Retinal pigment epithelial cell (primary cell): ENCODE measurements at regions not wholly inside any gene's neighbourhood (a gene's known extent, or its start where the extent isn't known, plus 50 kb on each side); places are given as distances from the start of the nearest gene placed in this dataset.

ENCODE experiments used
- DNase-seq: peaks from one replicate; pipeline ENCODE4 v3.0.0-alpha.2; 2010; ENCODE audit warnings: low read depth
- H3K4me3 ChIP-seq: 2 replicates; pipeline ENCODE4 v1.5.1; 2011; ENCODE audit warnings: mild to moderate bottlenecking, low read length, control low read depth, moderate library complexity
- TF ChIP-seq, protein P1 (sequence below): conservative IDR thresholded peaks from 2 replicates; pipeline ENCODE4 v1.5.1; 2011; ENCODE audit warnings: low read depth, low read length, control low read depth, inconsistent platforms

DNA sequence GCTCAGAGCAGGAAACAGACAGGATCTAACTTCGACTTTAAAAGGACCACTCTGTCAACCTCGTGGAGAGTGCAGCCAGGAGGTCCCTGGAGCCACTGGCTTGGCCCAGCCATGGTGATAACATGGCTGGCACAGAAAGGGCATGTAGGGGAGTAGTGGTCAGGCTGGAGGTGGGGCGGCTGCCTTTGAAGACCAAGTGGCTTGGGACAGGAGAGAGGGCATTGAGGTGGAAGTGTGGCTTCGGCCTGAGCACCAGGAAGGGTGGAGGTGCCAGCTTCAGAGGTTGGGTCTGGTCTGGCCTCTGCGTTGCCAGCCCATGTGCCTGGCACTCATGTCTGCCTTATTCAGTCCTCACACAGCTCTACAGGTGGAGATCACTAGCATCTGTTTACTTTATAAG lies 270.0 kb downstream of the NSG2 start:
- H3K4me3 ChIP-seq = no peak overlapping the region
- TF ChIP-seq, protein P1, sequence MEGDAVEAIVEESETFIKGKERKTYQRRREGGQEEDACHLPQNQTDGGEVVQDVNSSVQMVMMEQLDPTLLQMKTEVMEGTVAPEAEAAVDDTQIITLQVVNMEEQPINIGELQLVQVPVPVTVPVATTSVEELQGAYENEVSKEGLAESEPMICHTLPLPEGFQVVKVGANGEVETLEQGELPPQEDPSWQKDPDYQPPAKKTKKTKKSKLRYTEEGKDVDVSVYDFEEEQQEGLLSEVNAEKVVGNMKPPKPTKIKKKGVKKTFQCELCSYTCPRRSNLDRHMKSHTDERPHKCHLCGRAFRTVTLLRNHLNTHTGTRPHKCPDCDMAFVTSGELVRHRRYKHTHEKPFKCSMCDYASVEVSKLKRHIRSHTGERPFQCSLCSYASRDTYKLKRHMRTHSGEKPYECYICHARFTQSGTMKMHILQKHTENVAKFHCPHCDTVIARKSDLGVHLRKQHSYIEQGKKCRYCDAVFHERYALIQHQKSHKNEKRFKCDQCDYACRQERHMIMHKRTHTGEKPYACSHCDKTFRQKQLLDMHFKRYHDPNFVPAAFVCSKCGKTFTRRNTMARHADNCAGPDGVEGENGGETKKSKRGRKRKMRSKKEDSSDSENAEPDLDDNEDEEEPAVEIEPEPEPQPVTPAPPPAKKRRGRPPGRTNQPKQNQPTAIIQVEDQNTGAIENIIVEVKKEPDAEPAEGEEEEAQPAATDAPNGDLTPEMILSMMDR = no peak
- DNase-seq = no peak

DNA sequence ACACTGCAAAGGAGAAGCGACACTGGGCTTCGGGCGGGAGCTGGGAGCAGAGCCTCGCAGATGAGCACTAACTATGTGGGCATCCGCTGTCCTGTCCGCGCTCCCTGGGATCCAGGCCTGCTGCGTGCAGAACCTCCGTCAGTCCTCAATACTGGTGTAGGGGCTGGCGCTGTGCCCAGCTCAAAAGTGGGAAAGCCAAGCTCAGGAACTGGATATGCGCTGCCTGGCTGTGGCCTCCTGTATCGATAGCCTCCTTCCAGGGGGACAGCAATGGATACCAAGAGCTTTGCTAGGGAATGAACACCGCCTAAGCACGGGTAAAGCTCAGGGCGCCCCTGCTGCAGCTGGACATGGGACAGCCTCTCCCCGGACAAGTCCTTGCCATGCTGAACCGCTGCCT lies 270.4 kb downstream of the NSG2 start:
- no peak for DNase-seq
- TF ChIP-seq, protein P1 = no peak

DNA sequence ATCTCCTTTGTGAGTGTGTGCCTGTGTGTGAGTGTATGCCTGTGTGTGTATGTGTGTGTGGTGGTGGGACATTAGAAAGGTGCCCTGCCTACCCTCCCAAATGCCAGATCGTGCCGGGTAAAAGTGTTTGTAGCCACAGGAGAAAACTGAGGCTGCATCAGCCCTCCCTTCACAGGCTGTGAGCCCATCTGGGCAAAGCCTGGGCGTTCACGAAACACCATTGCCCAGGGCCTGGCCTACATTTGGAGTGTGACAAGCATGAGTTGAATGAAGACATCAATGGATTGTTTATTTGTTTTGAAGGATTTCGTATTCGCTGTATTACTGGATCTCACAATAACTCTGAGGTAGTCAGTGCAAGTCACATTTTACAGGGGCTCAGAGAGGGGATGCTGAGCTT lies 270.8 kb downstream of the NSG2 start:
- H3K4me3 ChIP-seq = no peak overlapping the region
- TF ChIP-seq, protein P1 = no peak
- DNase-seq = no peak

More for the DNA sequence above, 270.4 kb downstream of the NSG2 start:
- H3K4me3 ChIP-seq = no peak overlapping the region

DNA sequence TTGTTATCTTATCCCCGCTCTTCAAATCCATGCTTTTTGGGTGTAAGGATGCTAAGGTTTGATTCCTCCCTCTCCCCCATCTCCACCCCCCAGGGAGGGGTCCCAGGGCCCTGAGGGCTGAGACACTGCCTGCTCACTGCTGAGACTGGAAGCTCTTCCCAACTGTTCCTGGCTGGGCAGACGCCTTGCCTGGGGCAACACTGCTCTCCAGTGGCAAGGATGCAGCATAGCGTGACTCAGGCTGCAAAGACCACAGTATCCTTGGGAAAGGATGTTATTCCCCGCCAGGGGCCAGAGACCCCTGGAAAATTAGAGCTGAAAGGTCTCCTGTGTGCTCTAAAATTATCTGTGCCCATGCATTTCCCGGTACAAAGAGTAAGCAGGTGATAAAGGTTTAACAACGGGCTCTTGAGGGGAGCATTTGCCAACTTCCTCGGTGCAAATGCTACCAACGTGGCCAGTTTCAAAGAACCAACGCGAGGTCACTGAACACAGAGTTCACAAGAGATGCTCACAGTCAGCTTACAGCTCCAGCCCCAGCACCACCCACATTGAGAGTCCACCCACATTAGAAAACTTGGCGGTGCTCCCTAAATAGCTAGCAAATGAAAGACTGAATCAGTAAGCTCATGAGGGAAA lies 271.9 kb downstream of the NSG2 start:
- TF ChIP-seq, protein P1 = peak; percentile 93
- no peak overlapping the region for H3K4me3 ChIP-seq
- no peak for DNase-seq

DNA sequence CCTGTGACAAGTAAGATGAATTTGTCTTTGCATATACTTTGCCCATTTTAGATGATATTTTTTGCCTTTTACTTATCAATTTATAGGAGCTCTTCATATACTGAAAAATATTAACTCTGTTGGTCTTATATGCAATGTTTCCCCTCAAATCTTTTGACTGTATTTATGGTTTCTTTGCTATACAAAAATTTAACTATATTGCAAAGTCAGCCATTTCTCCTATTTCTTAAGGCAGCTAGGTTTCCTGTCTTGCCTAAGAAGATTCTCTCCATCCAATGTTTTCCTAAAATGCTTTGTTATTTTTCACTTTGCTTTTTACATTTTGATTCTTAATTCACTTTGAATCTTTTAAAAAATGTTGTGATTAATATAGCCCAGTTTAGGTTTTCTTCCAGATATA lies 273.1 kb downstream of the NSG2 start:
- DNase-seq = no peak
- TF ChIP-seq, protein P1 = no peak
- H3K4me3 ChIP-seq = no peak overlapping the region

DNA sequence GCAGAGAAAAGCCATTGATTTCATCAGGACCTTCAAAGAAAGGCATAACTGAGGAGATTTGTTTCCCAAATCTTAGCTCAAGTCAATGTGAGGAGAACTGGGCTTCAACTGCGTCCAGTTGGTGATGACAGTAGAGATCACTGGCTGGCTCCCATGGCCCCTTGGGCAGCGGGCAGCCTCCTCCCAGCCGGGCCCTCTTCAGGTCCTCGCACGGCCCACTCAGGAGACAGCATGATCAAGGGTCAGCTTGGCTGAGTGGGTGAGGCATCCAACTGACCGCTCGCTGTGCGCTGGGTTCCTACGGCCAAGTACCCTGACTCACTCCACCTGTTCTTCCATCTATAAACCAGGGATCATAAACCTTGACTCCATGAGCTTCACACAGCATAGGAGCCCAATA lies 274.0 kb downstream of the NSG2 start:
- TF ChIP-seq, protein P1 = no peak
- DNase-seq = no peak
- H3K4me3 ChIP-seq = no peak overlapping the region

DNA sequence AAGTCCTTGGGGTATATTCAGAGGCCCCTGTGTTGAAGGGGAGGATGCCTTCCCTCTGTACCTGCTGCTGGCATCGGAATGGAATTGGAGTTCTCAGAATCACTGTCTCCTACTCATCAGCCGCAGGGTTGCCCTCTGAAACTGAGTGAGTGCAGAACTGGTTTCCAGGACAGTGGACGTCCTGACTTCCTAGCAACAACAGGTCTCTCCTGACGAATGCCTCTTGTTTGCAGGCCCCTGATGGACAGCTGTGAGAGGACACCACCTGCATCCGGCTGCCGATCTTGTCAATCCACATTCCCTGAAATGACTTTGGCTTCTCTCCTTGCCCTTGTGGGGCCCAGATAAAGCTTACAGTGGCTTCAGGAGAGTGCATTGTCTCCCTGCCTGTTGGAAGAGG lies 274.5 kb downstream of the NSG2 start:
- no peak for DNase-seq
- H3K4me3 ChIP-seq = no peak overlapping the region
- TF ChIP-seq, protein P1 = no peak
